GM12873 (cell line): ENCODE measurements at regions not wholly inside any gene's neighbourhood (a gene's known extent, or its start where the extent isn't known, plus 50 kb on each side); places are given as distances from the start of the nearest gene placed in this dataset.

Source experiments
- CTCF ChIP-seq: IDR thresholded peaks from 2 replicates; pipeline ENCODE4 v1.5.1; 2012; ENCODE audit warnings: low read depth, mild to moderate bottlenecking, moderate library complexity, low read length, control low read depth; ENCODE audit not compliant: insufficient read depth; ENCODE audit errors: missing control alignments

- TF ChIP-seq CTCF = no peak
These were observed 332.3 kb downstream of the PLK2 start for GRCh38 chr5:58127255-58128220.

- TF ChIP-seq CTCF = no peak
These were observed 336.4 kb downstream of the PLK2 start for GRCh38 chr5:58123501-58123900.

GRCh38 chr5:58122848-58123392 lies 337.0 kb downstream of the PLK2 start:
- no peak for TF ChIP-seq CTCF

DNA sequence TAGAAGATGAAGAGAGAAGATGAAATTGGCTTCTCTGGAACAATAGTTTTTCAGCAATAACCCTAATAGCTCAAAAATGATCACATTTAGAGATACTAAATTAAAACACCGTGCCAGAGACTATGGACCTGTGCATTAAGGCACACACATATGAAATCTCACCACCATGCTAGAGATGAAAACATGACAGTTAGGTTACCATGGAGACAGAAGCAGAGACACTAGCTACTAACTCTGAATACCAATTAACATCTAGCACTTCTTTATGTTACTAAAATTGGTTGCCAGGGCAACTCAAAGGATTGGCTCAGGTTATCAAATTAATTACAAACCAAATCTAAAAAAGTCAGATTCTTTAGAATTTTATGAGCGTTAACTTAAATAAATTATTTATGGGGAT lies 337.7 kb downstream of the PLK2 start:
- TF ChIP-seq CTCF = no peak

GRCh38 chr5:58121391-58121790 lies 338.5 kb downstream of the PLK2 start:
- no peak for TF ChIP-seq CTCF

- no peak for TF ChIP-seq CTCF
These were observed 342.3 kb downstream of the PLK2 start for GRCh38 chr5:58117542-58117941.

DNA sequence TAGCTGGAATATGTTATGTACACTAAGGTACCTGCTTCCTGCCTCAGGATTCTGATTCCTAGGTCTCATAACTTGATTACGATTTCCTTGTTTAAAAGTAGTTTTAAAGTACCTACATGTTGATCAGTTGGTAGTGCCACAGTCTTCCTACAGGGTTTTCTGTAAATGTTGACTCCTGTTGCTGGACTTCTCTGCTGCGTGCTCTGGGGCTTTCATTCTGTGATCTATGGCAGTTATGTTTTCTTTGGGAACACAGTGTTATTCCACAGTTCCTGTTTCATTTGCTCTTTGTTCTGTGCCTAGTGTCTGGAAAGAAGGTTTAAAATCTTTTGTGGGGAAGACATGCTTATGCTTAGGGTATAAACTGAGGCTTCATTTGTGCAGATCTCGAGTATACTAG lies 343.5 kb downstream of the PLK2 start:
- no peak for TF ChIP-seq CTCF
